K562 (cell line): ENCODE measurements at regions not wholly inside any gene's neighbourhood (a gene's known extent, or its start where the extent isn't known, plus 50 kb on each side); places are given as distances from the start of the nearest gene placed in this dataset.

ENCODE experiments used
- GABPA ChIP-seq: fragments of 200-800 bp; sonication (Bioruptor generic); conservative IDR thresholded peaks from 2 replicates; pipeline ENCODE4 v1.6.1; 2016; ENCODE audit warnings: low read depth, missing genetic modification characterization, missing compliant biosample characterization
- MYC ChIP-seq, 2 experiments: fragments of 250-450 bp in 1 of 2; sonication (Bioruptor Pico) in 1 of 2; IDR thresholded peaks; 2 replicates each; pipeline versions ENCODE4 v1.5.1 to v1.6.1; 2012 to 2021; ENCODE audit warnings: low read depth in 2 of 2, borderline replicate concordance in 1 of 2, improper control_type of control experiment in 1 of 2, low read length in 1 of 2, mild to moderate bottlenecking in 1 of 2, moderate library complexity in 1 of 2
- TAF1 ChIP-seq: IDR thresholded peaks from 2 replicates; pipeline ENCODE4 v1.6.1; 2011; ENCODE audit warnings: mild to moderate bottlenecking, low read length, moderate library complexity; ENCODE audit not compliant: insufficient read depth, control insufficient read depth, severe bottlenecking; ENCODE audit errors: extremely low read depth
- XRCC5 ChIP-seq: fragments of 200-400 bp; formaldehyde crosslinking; IDR thresholded peaks from 2 replicates; pipeline ENCODE4 v1.6.1; 2017; ENCODE audit warnings: low read depth, mild to moderate bottlenecking, low read length

DNA sequence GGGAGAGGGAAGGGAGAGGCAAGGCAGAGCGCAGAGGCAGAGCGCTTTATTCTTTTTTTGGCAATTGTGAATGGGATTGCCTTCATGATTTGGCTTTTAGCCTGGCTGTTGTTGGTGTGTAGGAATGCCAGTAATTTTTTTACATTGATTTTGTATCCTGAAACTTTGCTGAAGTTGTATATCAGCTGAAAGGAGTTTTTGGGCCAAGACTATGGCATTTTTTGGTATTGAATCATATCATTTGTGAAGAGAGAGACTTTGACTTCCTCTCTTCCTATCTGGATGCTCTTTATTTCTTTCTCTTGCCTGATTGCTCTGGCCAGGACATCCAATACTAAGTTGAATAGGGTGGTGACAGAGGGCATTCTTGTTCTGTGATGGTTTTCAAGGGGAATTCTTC, 291.3 kb downstream of the REEP3 start:
- TF ChIP-seq MYC (IDR thresholded peaks at IDR 0.05; ENCODE audit: low read depth, low read length) (no peak), MYC (CRISPR knock-in tag; IDR thresholded peaks at IDR 0.05; ENCODE audit: borderline replicate concordance, low read depth) (no peak), GABPA (tag) (no peak), XRCC5 (no peak), TAF1 (no peak)
